Upper lobe of right lung (tissue), 1 donor: ENCODE measurements at regions not wholly inside any gene's neighbourhood (a gene's known extent, or its start where the extent isn't known, plus 50 kb on each side); places are given as distances from the start of the nearest gene placed in this dataset.

Source experiments
- ATAC-seq: fragments of 200-7000 bp; cut with Tn5 transposase; one replicate; pipeline ENCODE4 v1.9.1; 2020; ENCODE audit warnings: mild to moderate bottlenecking, moderate library complexity
- DNase-seq: peaks from one replicate; pipeline ENCODE4 v3.0.0-alpha.2; 2020
- H3K27ac ChIP-seq: fragments of 200-600 bp; one replicate; pipeline ENCODE4 v1.8.0; 2022
- H3K27me3 ChIP-seq: fragments of 200-600 bp; one replicate; pipeline ENCODE4 v1.8.0; 2022; ENCODE audit warnings: mild to moderate bottlenecking
- H3K36me3 ChIP-seq: fragments of 200-600 bp; one replicate; pipeline ENCODE4 v1.8.0; 2022
- H3K4me1 ChIP-seq: fragments of 200-600 bp; one replicate; pipeline ENCODE4 v1.8.0; 2022
- H3K4me3 ChIP-seq: fragments of 200-600 bp; one replicate; pipeline ENCODE4 v1.8.0; 2022; ENCODE audit warnings: mild to moderate bottlenecking
- H3K9me3 ChIP-seq: fragments of 200-600 bp; one replicate; pipeline ENCODE4 v1.8.0; 2022
- CTCF ChIP-seq: fragments of 200-600 bp; IDR thresholded peaks from one replicate; pipeline ENCODE4 v1.8.0; 2022; ENCODE audit warnings: antibody characterized with exemption
- intact Hi-C: fragments of 100-400 bp; cut with DNase I; formaldehyde crosslinking; loops from one replicate; pipeline ENCODE4 v1.11.0; 2022
- donor health status: DM: no; HTN: yes; CAD: no; lungs with severe emphysema.

GRCh38 chr16:85196976-85197375, 84.7 kb upstream of the CIBAR2 start:
- H3K4me1 ChIP-seq, result peaks cover 16% of the 10 kb centered on the region
- no peak overlapping the region for H3K27ac ChIP-seq
- no peaks in the 10 kb centered on the region for H3K9me3 ChIP-seq
- no peak for DNase-seq
- intact Hi-C loops, result no loop called here
- H3K27me3 ChIP-seq, result no peaks in the 10 kb centered on the region
- ATAC-seq, result no peak
- no peak for TF ChIP-seq CTCF
- no peak overlapping the region for H3K4me3 ChIP-seq
- no peaks in the 10 kb centered on the region for H3K36me3 ChIP-seq

GRCh38 chr16:85197611-85198566, 85.6 kb upstream of the CIBAR2 start:
- H3K9me3 ChIP-seq, result no peaks in the 10 kb centered on the region
- peaks cover 18% of the 10 kb centered on the region for H3K4me1 ChIP-seq
- intact Hi-C loops, result no loop called here
- H3K36me3 ChIP-seq, result no peaks in the 10 kb centered on the region
- ATAC-seq (no peak), DNase-seq (no peak)
- H3K4me3 ChIP-seq, result no peak overlapping the region
- no peak overlapping the region for H3K27ac ChIP-seq
- TF ChIP-seq CTCF, result no peak
- no peaks in the 10 kb centered on the region for H3K27me3 ChIP-seq

GRCh38 chr16:85199069-85199725, 86.9 kb upstream of the CIBAR2 start:
- intact Hi-C loops, result no loop called here
- DNase-seq (no peak), ATAC-seq (no peak)
- Histone ChIP-seq H3K27me3 (no peaks in the 10 kb centered on the region), H3K36me3 (no peaks in the 10 kb centered on the region), H3K27ac (no peak overlapping the region), H3K9me3 (no peaks in the 10 kb centered on the region), H3K4me1 (peaks cover 25% of the 10 kb centered on the region), H3K4me3 (no peak overlapping the region)
- TF ChIP-seq CTCF, result no peak

- Histone ChIP-seq H3K27ac (no peak overlapping the region), H3K9me3 (no peaks in the 10 kb centered on the region), H3K27me3 (no peaks in the 10 kb centered on the region), H3K4me1 (peaks cover 25% of the 10 kb centered on the region), H3K36me3 (no peaks in the 10 kb centered on the region), H3K4me3 (no peak overlapping the region)
- ATAC-seq (no peak), DNase-seq (no peak)
- intact Hi-C loops, result no loop called here
- TF ChIP-seq CTCF, result no peak
Observed at GRCh38 chr16:85199880-85200279, 87.6 kb upstream of the CIBAR2 start.

- no peak for DNase-seq
- Histone ChIP-seq H3K27me3 (no peaks in the 10 kb centered on the region), H3K36me3 (no peaks in the 10 kb centered on the region), H3K9me3 (no peaks in the 10 kb centered on the region), H3K27ac (no peak overlapping the region), H3K4me1 (peaks cover 28% of the 10 kb centered on the region), H3K4me3 (no peak overlapping the region)
- intact Hi-C loops, result no loop called here
- ATAC-seq, result no peak
- no peak for TF ChIP-seq CTCF
Observed at GRCh38 chr16:85200471-85201278, 88.4 kb upstream of the CIBAR2 start.
